Sigmoid colon (tissue), 4 donors: ENCODE measurements at regions not wholly inside any gene's neighbourhood (a gene's known extent, or its start where the extent isn't known, plus 50 kb on each side); places are given as distances from the start of the nearest gene placed in this dataset.

Experiments
- CTCF ChIP-seq, 4 experiments: fragments of 450-650 bp in 3 of 4; fragments of 200-600 bp in 1 of 4; IDR thresholded peaks; one replicate each; pipeline ENCODE4 v1.5.1; 2016 to 2019; ENCODE audit warnings: antibody characterized with exemption in 4 of 4, mild to moderate bottlenecking in 3 of 4, moderate library complexity in 2 of 4
- POLR2A ChIP-seq, 2 donors: fragments of 450-650 bp; IDR thresholded peaks; one replicate each; pipeline ENCODE4 v1.6.1; 2016; ENCODE audit warnings: antibody characterized with exemption in 2 of 2, mild to moderate bottlenecking in 2 of 2, moderate library complexity in 2 of 2
- POLR2AphosphoS5 ChIP-seq, 4 donors: sonication (generic); formaldehyde crosslinking; IDR thresholded peaks; one replicate each; pipeline ENCODE4 v1.6.1; 2017; ENCODE audit warnings: antibody characterized with exemption in 4 of 4

DNA sequence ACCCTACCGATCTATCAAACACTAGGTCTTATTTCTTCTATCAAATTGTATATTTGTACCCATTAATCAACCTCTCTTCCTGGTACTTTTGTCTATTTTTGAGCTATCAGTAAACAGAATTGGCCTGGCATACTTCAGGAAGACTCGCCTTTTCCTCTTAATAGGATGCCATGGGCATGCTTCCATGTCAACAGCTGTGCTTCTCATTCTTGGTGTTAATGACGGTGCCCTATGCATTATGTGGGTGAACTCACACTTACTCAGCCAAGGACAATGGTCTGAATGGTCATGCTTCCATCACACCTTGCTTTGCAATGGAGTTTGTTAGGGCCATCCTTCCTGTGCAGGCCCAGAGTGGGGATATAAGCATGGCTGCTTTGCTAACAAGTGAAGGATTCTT is 521.8 kb downstream of the MIAT start:
- TF ChIP-seq POLR2AphosphoS5 (IDR thresholded peaks at IDR 0.05) (no peak), CTCF (IDR thresholded peaks at IDR 0.05) (no peak), POLR2A (IDR thresholded peaks at IDR 0.05) (no peak)
